ENCODE measurements at regions not wholly inside any gene's neighbourhood (a gene's known extent, or its start where the extent isn't known, plus 50 kb on each side); places are given as distances from the start of the nearest gene placed in this dataset.
A peak's percentile ranks its signal among the peaks of the same experiment; 100 is the strongest.

GRCh38 chr7:17038160-17038782 is 156.5 kb upstream of the AGR3 start:
- Mint-ChIP-seq H3K27ac (no peak overlapping the region), H3K27me3 (peaks cover 14% of the 10 kb centered on the region), H3K36me3 (ENCODE audit: low read depth) (no peaks in the 10 kb centered on the region), H3K9me3 (no peaks in the 10 kb centered on the region), H3K4me1 (ENCODE audit: low read depth) (peaks cover 7% of the 10 kb centered on the region), H3K4me3 (no peak overlapping the region)
- no peak for TF ChIP-seq CTCF (IDR thresholded peaks at IDR 0.05)
- intact Hi-C loops (cut with micrococcal nuclease) = no loop called here
- DNase-seq (no peak), ATAC-seq (peak; percentile 27)
- ChIA-PET POLR2A (no interaction called here), CTCF (interaction anchor here (0.9 to 1.4 kb wide), 3 partner anchors 9 to 26 kb away, joined by 3 to 5 read pairs (median 4); no protein-coding TSS in a partner anchor)

DNA sequence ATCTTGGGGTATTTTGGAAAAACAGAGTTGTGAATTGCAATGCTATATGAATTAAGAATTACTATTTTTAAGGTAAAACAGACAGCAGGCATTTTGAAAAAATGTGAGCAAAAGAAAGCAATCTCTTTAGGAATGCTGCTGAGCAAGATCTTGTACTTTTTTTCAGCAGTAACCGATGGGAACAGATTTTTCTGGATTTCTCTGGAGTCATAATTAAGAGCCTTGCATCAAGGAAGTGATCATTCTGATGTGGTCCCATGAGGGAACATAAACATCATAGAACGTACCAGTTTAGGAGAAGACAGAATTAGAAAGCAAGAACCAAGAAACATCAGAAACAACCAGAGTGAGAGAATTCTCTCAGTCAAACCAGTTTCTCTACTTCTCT is 157.0 kb upstream of the AGR3 start:
- ChIA-PET CTCF (interaction anchor here (1.2 to 1.4 kb wide), 2 partner anchors 8 to 25 kb away, joined by 4 to 5 read pairs; no protein-coding TSS in a partner anchor), POLR2A (no interaction called here)
- DNase-seq (no peak), ATAC-seq (no peak)
- no peak for TF ChIP-seq CTCF (IDR thresholded peaks at IDR 0.05)
- H3K9me3 Mint-ChIP-seq = no peaks in the 10 kb centered on the region
- H3K27ac Mint-ChIP-seq = no peak overlapping the region
- intact Hi-C loops (cut with micrococcal nuclease) = no loop called here
- no peak overlapping the region for H3K4me3 Mint-ChIP-seq
- no peaks in the 10 kb centered on the region for H3K36me3 Mint-ChIP-seq (ENCODE audit: low read depth)
- H3K4me1 Mint-ChIP-seq (ENCODE audit: low read depth) = peaks cover 9% of the 10 kb centered on the region
- H3K27me3 Mint-ChIP-seq = peaks cover 14% of the 10 kb centered on the region

GRCh38 chr7:17039372-17039771 is 157.6 kb upstream of the AGR3 start:
- Mint-ChIP-seq H3K27ac (no peak overlapping the region), H3K4me1 (ENCODE audit: low read depth) (peaks cover 11% of the 10 kb centered on the region), H3K27me3 (peaks cover 14% of the 10 kb centered on the region), H3K9me3 (no peaks in the 10 kb centered on the region), H3K36me3 (ENCODE audit: low read depth) (no peaks in the 10 kb centered on the region), H3K4me3 (no peak overlapping the region)
- ATAC-seq = no peak
- no peak for TF ChIP-seq CTCF (IDR thresholded peaks at IDR 0.05)
- CTCF ChIA-PET = interaction anchor here (1.2 to 1.4 kb wide), 2 partner anchors 8 to 25 kb away, joined by 4 to 5 read pairs; no protein-coding TSS in a partner anchor
- DNase-seq = no peak
- intact Hi-C loops (cut with micrococcal nuclease) = no loop called here
- POLR2A ChIA-PET = no interaction called here

GRCh38 chr7:17040716-17041115 is 158.9 kb upstream of the AGR3 start:
- H3K27me3 Mint-ChIP-seq = peaks cover 14% of the 10 kb centered on the region
- intact Hi-C loops (cut with micrococcal nuclease) = no loop called here
- no peaks in the 10 kb centered on the region for H3K9me3 Mint-ChIP-seq
- no peaks in the 10 kb centered on the region for H3K36me3 Mint-ChIP-seq (ENCODE audit: low read depth)
- H3K27ac Mint-ChIP-seq = no peak overlapping the region
- CTCF ChIA-PET = no interaction called here
- no peak overlapping the region for H3K4me3 Mint-ChIP-seq
- ATAC-seq (no peak), DNase-seq (no peak)
- no peak for TF ChIP-seq CTCF (IDR thresholded peaks at IDR 0.05)
- POLR2A ChIA-PET = no interaction called here
- peaks cover 14% of the 10 kb centered on the region for H3K4me1 Mint-ChIP-seq (ENCODE audit: low read depth)

DNA sequence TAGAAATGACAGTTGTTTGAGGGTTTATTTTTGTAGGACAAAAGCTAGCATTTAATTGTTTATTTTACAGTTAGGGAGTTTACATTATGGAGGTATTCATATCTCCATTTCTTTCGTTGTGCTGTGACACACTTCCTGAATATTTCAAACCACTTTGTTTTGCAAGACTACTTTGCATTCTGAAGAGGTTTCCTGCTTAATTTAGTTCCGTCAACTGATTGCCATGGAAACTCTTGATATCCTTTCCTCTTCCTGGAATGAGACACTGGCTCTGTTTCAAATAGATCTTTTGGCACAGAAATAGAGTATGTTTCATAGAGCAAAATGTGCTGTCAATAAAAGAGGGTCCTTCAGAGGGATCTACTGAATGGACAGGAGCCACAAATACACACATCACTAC is 159.5 kb upstream of the AGR3 start:
- Mint-ChIP-seq H3K27me3 (peaks cover 14% of the 10 kb centered on the region), H3K9me3 (no peaks in the 10 kb centered on the region), H3K4me1 (ENCODE audit: low read depth) (peaks cover 14% of the 10 kb centered on the region), H3K36me3 (ENCODE audit: low read depth) (no peaks in the 10 kb centered on the region), H3K4me3 (no peak overlapping the region), H3K27ac (no peak overlapping the region)
- CTCF ChIA-PET = no interaction called here
- ATAC-seq (peak; percentile 27), DNase-seq (no peak)
- intact Hi-C loops (cut with micrococcal nuclease) = no loop called here
- TF ChIP-seq CTCF (IDR thresholded peaks at IDR 0.05) = no peak
- POLR2A ChIA-PET = no interaction called here

Data from activated CD8-positive, alpha-beta T cell treated with anti-CD3 and anti-CD28 coated beads for 36 hours (primary cell).